GM12892 (cell line): ENCODE measurements at regions not wholly inside any gene's neighbourhood (a gene's known extent, or its start where the extent isn't known, plus 50 kb on each side); places are given as distances from the start of the nearest gene placed in this dataset.

Source experiments
- DNase-seq: peaks from one replicate; pipeline ENCODE4 v3.0.0; 2011; ENCODE audit not compliant: insufficient read length
- FAIRE-seq: peaks from 2 replicates; lab custom pipeline; 2011; peaks lifted over from hg19 to GRCh38; lab: Jason Lieb, UNC
- POLR2A ChIP-seq: IDR thresholded peaks from 2 replicates; pipeline ENCODE4 v1.6.1; 2011; ENCODE audit warnings: low read depth, low read length, control low read depth
- POLR2AphosphoS5 ChIP-seq: IDR thresholded peaks from 2 replicates; pipeline ENCODE4 v1.6.1; 2011; ENCODE audit warnings: low read depth, low read length, control low read depth
- TAF1 ChIP-seq: IDR thresholded peaks from 2 replicates; pipeline ENCODE4 v1.6.1; 2011; ENCODE audit warnings: low read depth, mild to moderate bottlenecking, control low read depth, low read length, borderline replicate concordance

GRCh38 chr9:120107138-120107537, 472.8 kb downstream of the CDK5RAP2 start:
- FAIRE-seq = no peak
- TF ChIP-seq POLR2AphosphoS5 (no peak), POLR2A (no peak), TAF1 (no peak)
- DNase-seq = no peak

GRCh38 chr9:120104771-120105170, 475.2 kb downstream of the CDK5RAP2 start:
- DNase-seq = no peak
- no peak for FAIRE-seq
- TF ChIP-seq POLR2A (no peak), TAF1 (no peak), POLR2AphosphoS5 (no peak)

GRCh38 chr9:120100595-120100994, 479.4 kb downstream of the CDK5RAP2 start:
- FAIRE-seq (no peak), DNase-seq (no peak)
- TF ChIP-seq POLR2AphosphoS5 (no peak), TAF1 (no peak), POLR2A (no peak)

GRCh38 chr9:120099065-120099464, 480.9 kb downstream of the CDK5RAP2 start:
- no peak for FAIRE-seq
- TF ChIP-seq TAF1 (no peak), POLR2A (no peak), POLR2AphosphoS5 (no peak)
- no peak for DNase-seq

- TF ChIP-seq POLR2A (no peak), POLR2AphosphoS5 (no peak), TAF1 (no peak)
- FAIRE-seq (no peak), DNase-seq (no peak)
Observed at GRCh38 chr9:120098584-120098983, 481.4 kb downstream of the CDK5RAP2 start.

- TF ChIP-seq POLR2A (no peak), TAF1 (no peak), POLR2AphosphoS5 (no peak)
- DNase-seq (no peak), FAIRE-seq (no peak)
Observed at GRCh38 chr9:120091206-120091605, 488.8 kb downstream of the CDK5RAP2 start.

- no peak for FAIRE-seq
Observed at GRCh38 chr9:120080849-120081248, 499.1 kb downstream of the CDK5RAP2 start.

GRCh38 chr9:120078112-120078511, 501.9 kb downstream of the CDK5RAP2 start:
- TF ChIP-seq POLR2AphosphoS5 = no peak
- no peak for TF ChIP-seq POLR2A
- TF ChIP-seq TAF1 = no peak
- DNase-seq = no peak
- FAIRE-seq = no peak

More at GRCh38 chr9:120080849-120081248, 499.1 kb downstream of the CDK5RAP2 start:
- no peak for TF ChIP-seq TAF1
- TF ChIP-seq POLR2AphosphoS5 = no peak
- no peak for TF ChIP-seq POLR2A
- no peak for DNase-seq

- FAIRE-seq = no peak
Observed at GRCh38 chr9:120071760-120072159, 508.2 kb downstream of the CDK5RAP2 start.

GRCh38 chr9:120066315-120066714, 513.7 kb downstream of the CDK5RAP2 start:
- FAIRE-seq (no peak), DNase-seq (no peak)
- TF ChIP-seq POLR2A (no peak), POLR2AphosphoS5 (no peak), TAF1 (no peak)

More at GRCh38 chr9:120071760-120072159, 508.2 kb downstream of the CDK5RAP2 start:
- TF ChIP-seq POLR2AphosphoS5 (no peak), TAF1 (no peak), POLR2A (no peak)
- DNase-seq = no peak

GRCh38 chr9:120065151-120065550, 514.8 kb downstream of the CDK5RAP2 start:
- FAIRE-seq = no peak
- TF ChIP-seq POLR2A = no peak
- TF ChIP-seq POLR2AphosphoS5 = no peak
- no peak for TF ChIP-seq TAF1
- no peak for DNase-seq

GRCh38 chr9:120045011-120045410, 535.0 kb downstream of the CDK5RAP2 start:
- FAIRE-seq = no peak
- TF ChIP-seq POLR2A = no peak
- no peak for TF ChIP-seq POLR2AphosphoS5
- TF ChIP-seq TAF1 = no peak
- DNase-seq = no peak

GRCh38 chr9:120043448-120043847, 536.5 kb downstream of the CDK5RAP2 start:
- no peak for TF ChIP-seq TAF1
- no peak for TF ChIP-seq POLR2A
- DNase-seq = no peak
- FAIRE-seq = no peak
